Prostate gland (tissue), 2 donors: ENCODE measurements at regions not wholly inside any gene's neighbourhood (a gene's known extent, or its start where the extent isn't known, plus 50 kb on each side); places are given as distances from the start of the nearest gene placed in this dataset.

ENCODE experiments used
- POLR2A ChIP-seq: fragments of 450-650 bp; IDR thresholded peaks from one replicate; pipeline ENCODE4 v1.6.1; 2016; ENCODE audit warnings: antibody characterized with exemption, mild to moderate bottlenecking
- TF ChIP-seq, protein P1 (sequence below), 4 experiments: fragments of 200-600 bp in 2 of 4; fragments of 450-650 bp in 2 of 4; sonication (generic) in 2 of 4; IDR thresholded peaks; 1 replicate in 3 of 4; 2 replicates in 1 of 4; pipeline ENCODE4 v1.5.1; 2016 to 2019; ENCODE audit warnings: antibody characterized with exemption in 4 of 4, mild to moderate bottlenecking in 2 of 4, moderate library complexity in 2 of 4

DNA sequence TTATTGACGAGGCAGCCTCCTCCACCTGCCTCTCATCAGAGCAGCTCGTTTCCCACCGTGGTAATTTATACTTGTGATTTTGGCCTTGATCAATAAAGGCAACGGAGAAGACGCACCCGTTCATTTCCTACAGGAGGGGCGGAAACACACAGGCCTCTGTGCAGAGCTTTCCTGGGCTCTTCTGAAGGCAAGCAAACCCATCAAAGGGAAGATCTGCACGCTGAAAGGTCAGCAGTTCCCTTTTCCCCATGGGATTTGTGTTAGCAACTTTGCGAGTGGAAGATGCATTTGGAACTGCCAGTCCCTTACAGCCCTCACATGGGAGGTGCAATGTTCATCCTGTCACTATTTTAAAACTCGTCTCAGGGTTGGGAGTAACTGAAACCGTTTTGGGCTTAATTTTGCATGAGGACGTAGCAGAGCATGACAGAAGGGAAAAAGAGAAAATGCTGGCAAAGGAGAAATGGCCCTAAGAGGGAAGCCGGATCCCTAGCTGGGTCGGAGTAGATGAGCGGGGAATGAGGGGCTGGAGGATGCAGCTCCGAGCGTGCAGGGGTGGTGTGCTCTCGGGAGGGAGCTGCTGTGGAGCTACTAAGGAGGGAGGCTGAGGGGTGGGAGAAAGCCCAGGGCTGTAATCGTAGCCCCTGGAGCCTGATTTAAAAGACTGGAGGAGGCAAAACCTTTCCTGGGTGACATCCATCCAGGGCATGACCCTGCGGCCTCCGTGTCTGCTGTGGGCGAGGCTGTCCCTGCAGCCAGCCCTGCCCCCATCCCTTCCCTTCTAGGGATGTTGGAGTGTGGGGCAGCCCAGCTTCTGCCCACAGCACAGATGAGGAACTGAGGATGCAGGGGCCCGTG lies 111.1 kb upstream of the FAM20C start:
- TF ChIP-seq, protein P1, sequence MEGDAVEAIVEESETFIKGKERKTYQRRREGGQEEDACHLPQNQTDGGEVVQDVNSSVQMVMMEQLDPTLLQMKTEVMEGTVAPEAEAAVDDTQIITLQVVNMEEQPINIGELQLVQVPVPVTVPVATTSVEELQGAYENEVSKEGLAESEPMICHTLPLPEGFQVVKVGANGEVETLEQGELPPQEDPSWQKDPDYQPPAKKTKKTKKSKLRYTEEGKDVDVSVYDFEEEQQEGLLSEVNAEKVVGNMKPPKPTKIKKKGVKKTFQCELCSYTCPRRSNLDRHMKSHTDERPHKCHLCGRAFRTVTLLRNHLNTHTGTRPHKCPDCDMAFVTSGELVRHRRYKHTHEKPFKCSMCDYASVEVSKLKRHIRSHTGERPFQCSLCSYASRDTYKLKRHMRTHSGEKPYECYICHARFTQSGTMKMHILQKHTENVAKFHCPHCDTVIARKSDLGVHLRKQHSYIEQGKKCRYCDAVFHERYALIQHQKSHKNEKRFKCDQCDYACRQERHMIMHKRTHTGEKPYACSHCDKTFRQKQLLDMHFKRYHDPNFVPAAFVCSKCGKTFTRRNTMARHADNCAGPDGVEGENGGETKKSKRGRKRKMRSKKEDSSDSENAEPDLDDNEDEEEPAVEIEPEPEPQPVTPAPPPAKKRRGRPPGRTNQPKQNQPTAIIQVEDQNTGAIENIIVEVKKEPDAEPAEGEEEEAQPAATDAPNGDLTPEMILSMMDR (IDR thresholded peaks at IDR 0.05) = no peak
- no peak for TF ChIP-seq POLR2A
